Vagina (tissue), 2 donors: ENCODE measurements at regions not wholly inside any gene's neighbourhood (a gene's known extent, or its start where the extent isn't known, plus 50 kb on each side); places are given as distances from the start of the nearest gene placed in this dataset.

Source experiments
- DNase-seq, 2 donors: peaks; one replicate each; pipeline ENCODE4 v3.0.0-alpha.2; 2017; ENCODE audit errors: extremely low spot score in 2 of 2
- H3K27ac ChIP-seq: fragments of 200-600 bp; sonication (generic); one replicate; pipeline ENCODE4 v1.5.1; 2019
- H3K27me3 ChIP-seq: fragments of 200-600 bp; sonication (generic); one replicate; pipeline ENCODE4 v1.5.1; 2019
- H3K36me3 ChIP-seq, 2 donors: fragments of 200-600 bp; sonication (generic); one replicate each; pipeline ENCODE4 v1.5.1; 2017 to 2019
- H3K4me1 ChIP-seq: fragments of 200-600 bp; sonication (generic); one replicate; pipeline ENCODE4 v1.5.1; 2019
- H3K4me3 ChIP-seq, 2 donors: fragments of 200-600 bp; sonication (generic); 1 replicate in 1 of 2; 2 replicates in 1 of 2; pipeline ENCODE4 v1.5.1; 2016 to 2019
- H3K9me3 ChIP-seq: fragments of 200-600 bp; sonication (generic); one replicate; pipeline ENCODE4 v1.5.1; 2019
- POLR2A ChIP-seq, 2 donors: fragments of 450-650 bp; IDR thresholded peaks; one replicate each; pipeline ENCODE4 v1.6.1; 2017; ENCODE audit warnings: antibody characterized with exemption in 2 of 2, mild to moderate bottlenecking in 2 of 2, moderate library complexity in 2 of 2
- POLR2AphosphoS5 ChIP-seq, 2 donors: sonication (generic); formaldehyde crosslinking; IDR thresholded peaks; one replicate each; pipeline ENCODE4 v1.9.0; 2017; ENCODE audit warnings: antibody characterized with exemption in 2 of 2, mild to moderate bottlenecking in 2 of 2, low read depth in 1 of 2; ENCODE audit not compliant: insufficient read depth in 1 of 2
- intact Hi-C: fragments of 100-400 bp; cut with DNase I; formaldehyde crosslinking; loops from one replicate; pipeline ENCODE4 v1.15.1; 2023
- TF ChIP-seq, protein P1 (sequence below), 3 experiments: fragments of 450-650 bp in 2 of 3; fragments of 200-600 bp in 1 of 3; sonication (generic) in 1 of 3; IDR thresholded peaks; one replicate each; pipeline ENCODE4 v1.5.1; 2017 to 2019; ENCODE audit warnings: antibody characterized with exemption in 3 of 3, mild to moderate bottlenecking in 2 of 3, moderate library complexity in 2 of 3

DNA sequence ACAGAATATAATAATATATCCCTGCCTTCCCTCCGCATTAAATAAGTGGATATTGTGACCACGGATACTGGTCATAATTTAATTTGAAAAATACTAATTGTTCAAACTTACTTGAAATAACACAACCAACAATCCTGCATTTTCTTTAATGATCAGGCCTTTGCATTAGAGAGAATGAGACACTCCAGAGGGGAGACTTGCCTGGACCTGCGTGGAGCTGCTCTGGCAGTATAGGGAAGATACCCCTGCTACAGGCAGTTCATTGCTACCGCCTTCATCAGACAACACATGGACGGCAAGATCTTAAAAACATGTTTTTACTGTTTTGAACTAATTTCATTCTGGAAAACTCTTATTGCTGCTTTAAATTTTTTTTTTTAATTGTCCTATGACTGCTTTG is 211.0 kb upstream of the FAR2 start:
- no peak overlapping the region for H3K27ac ChIP-seq
- H3K4me1 ChIP-seq, result peaks cover 33% of the 10 kb centered on the region
- no peaks in the 10 kb centered on the region for H3K36me3 ChIP-seq
- no peak overlapping the region for H3K4me3 ChIP-seq
- H3K27me3 ChIP-seq, result no peaks in the 10 kb centered on the region
- TF ChIP-seq POLR2AphosphoS5 (IDR thresholded peaks at IDR 0.05; ENCODE audit: insufficient read depth in 1 of 2, low read depth in 1 of 2) (no peak), POLR2A (IDR thresholded peaks at IDR 0.05) (no peak)
- TF ChIP-seq, protein P1, sequence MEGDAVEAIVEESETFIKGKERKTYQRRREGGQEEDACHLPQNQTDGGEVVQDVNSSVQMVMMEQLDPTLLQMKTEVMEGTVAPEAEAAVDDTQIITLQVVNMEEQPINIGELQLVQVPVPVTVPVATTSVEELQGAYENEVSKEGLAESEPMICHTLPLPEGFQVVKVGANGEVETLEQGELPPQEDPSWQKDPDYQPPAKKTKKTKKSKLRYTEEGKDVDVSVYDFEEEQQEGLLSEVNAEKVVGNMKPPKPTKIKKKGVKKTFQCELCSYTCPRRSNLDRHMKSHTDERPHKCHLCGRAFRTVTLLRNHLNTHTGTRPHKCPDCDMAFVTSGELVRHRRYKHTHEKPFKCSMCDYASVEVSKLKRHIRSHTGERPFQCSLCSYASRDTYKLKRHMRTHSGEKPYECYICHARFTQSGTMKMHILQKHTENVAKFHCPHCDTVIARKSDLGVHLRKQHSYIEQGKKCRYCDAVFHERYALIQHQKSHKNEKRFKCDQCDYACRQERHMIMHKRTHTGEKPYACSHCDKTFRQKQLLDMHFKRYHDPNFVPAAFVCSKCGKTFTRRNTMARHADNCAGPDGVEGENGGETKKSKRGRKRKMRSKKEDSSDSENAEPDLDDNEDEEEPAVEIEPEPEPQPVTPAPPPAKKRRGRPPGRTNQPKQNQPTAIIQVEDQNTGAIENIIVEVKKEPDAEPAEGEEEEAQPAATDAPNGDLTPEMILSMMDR (IDR thresholded peaks at IDR 0.05), result no peak
- intact Hi-C loops, result no loop called here
- no peaks in the 10 kb centered on the region for H3K9me3 ChIP-seq
- no peak for DNase-seq

DNA sequence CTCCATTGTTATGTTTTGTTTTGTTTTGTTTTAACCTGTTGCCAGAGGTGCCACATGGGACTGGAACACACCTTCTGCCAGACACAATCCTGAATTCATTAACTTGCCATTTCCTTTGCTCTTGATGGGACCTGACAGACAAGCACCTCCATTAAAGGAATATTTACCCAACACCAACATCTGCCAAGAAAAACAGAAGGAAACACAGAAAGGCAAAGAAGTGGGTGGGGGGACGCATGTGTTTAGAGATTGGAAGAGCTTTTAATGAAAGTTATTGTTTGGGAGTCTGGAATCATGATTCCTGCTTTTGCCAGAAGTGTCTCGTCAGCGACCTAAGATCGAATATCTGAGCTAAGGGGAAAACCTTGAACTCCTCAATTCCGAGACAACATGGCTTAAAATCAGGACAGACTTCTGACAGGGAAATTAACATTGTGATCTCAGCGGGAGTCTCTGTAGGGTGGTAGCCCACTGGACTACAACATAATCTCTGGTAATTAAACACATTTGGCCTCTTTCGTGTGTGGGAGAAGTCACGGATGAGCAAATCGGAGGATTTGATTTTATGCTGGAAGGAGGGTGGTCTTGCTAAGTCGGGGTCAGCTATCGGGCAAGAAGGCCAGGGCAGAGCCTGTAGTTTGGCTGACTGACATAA is 210.4 kb upstream of the FAR2 start:
- Histone ChIP-seq H3K4me1 (peaks cover 29% of the 10 kb centered on the region), H3K36me3 (no peaks in the 10 kb centered on the region), H3K9me3 (no peaks in the 10 kb centered on the region), H3K4me3 (no peak overlapping the region), H3K27ac (peak overlapping the region; percentile 23), H3K27me3 (no peaks in the 10 kb centered on the region)
- TF ChIP-seq POLR2A (IDR thresholded peaks at IDR 0.05), result no peak
- TF ChIP-seq, protein P1 (IDR thresholded peaks at IDR 0.05), result no peak
- no peak for TF ChIP-seq POLR2AphosphoS5 (IDR thresholded peaks at IDR 0.05; ENCODE audit: insufficient read depth in 1 of 2, low read depth in 1 of 2)
- intact Hi-C loops, result no loop called here
- no peak for DNase-seq

DNA sequence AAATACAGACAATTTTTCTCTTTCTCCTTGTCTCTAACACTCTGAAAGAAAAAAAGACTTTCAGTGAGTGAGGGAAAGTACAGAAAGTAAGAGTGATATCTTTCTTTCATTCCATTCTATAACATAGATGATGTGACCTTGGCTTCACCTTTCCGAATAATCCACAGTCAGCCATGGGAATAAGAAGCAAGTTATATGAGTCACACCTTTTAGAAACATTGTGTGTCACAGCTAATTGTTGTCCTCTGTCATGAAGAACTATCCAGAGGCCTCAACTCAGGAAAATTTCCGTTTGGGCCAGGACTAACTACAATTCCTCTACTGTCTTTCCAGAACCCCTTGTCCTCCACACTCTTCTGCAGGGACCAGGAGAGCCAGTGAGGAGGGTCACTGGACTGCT is 209.7 kb upstream of the FAR2 start:
- H3K27me3 ChIP-seq, result no peaks in the 10 kb centered on the region
- intact Hi-C loops, result no loop called here
- DNase-seq, result no peak
- no peaks in the 10 kb centered on the region for H3K9me3 ChIP-seq
- H3K27ac ChIP-seq, result peak overlapping the region; percentile 23
- H3K4me1 ChIP-seq, result peaks cover 24% of the 10 kb centered on the region
- TF ChIP-seq POLR2A (IDR thresholded peaks at IDR 0.05), result no peak
- TF ChIP-seq, protein P1 (IDR thresholded peaks at IDR 0.05), result no peak
- no peak for TF ChIP-seq POLR2AphosphoS5 (IDR thresholded peaks at IDR 0.05; ENCODE audit: insufficient read depth in 1 of 2, low read depth in 1 of 2)
- no peaks in the 10 kb centered on the region for H3K36me3 ChIP-seq
- H3K4me3 ChIP-seq, result no peak overlapping the region

DNA sequence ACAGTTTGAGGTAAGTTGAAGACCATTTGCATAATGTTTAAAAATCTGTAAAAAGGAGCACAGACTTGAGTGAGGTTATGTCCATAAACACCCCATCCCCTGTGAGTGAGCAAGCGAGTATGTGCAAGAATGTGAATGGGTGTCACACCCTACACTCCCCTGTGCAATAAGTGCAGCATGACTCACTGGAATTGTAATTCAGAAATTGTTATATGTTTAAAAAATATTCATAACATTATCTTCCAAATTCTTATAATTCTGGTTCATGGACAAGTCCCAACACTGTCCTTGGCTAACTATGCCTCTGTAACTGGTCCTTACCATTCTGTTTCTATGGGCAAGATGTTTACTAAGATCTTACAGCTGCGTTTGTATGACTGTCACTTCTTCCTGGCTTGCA is 207.8 kb upstream of the FAR2 start:
- no peaks in the 10 kb centered on the region for H3K36me3 ChIP-seq
- TF ChIP-seq, protein P1 (IDR thresholded peaks at IDR 0.05), result no peak
- TF ChIP-seq POLR2A (IDR thresholded peaks at IDR 0.05) (no peak), POLR2AphosphoS5 (IDR thresholded peaks at IDR 0.05; ENCODE audit: insufficient read depth in 1 of 2, low read depth in 1 of 2) (no peak)
- intact Hi-C loops, result no loop called here
- no peak for DNase-seq
- no peak overlapping the region for H3K4me3 ChIP-seq
- peaks cover 21% of the 10 kb centered on the region for H3K4me1 ChIP-seq
- H3K27me3 ChIP-seq, result no peaks in the 10 kb centered on the region
- no peaks in the 10 kb centered on the region for H3K9me3 ChIP-seq
- no peak overlapping the region for H3K27ac ChIP-seq

DNA sequence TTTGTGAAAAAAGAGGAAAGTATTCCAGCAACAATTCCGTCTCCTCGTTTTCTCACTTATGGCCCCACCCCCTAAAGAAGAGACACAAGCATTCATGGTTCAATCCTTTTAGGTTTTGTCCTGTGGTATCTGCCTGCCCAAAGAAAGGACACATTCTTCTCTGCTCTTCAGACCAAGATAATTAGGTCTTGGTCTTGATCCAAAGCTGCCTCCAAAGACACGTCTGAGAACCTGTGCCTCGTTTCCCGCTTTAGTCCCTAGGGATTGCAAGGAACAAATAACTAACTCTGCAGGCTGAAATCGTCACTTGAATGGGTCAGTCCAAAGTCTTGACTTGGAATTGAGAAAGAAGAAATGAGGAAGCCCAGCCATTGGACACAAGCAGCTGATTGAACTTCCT is 202.7 kb upstream of the FAR2 start:
- intact Hi-C loops, result no loop called here
- Histone ChIP-seq H3K36me3 (no peaks in the 10 kb centered on the region), H3K27ac (no peak overlapping the region), H3K27me3 (no peaks in the 10 kb centered on the region), H3K4me3 (no peak overlapping the region), H3K9me3 (no peaks in the 10 kb centered on the region), H3K4me1 (no peaks in the 10 kb centered on the region)
- TF ChIP-seq POLR2A (IDR thresholded peaks at IDR 0.05) (no peak), POLR2AphosphoS5 (IDR thresholded peaks at IDR 0.05; ENCODE audit: insufficient read depth in 1 of 2, low read depth in 1 of 2) (no peak)
- TF ChIP-seq, protein P1 (IDR thresholded peaks at IDR 0.05), result no peak
- DNase-seq, result no peak
